HepG2 (cell line): ENCODE measurements at regions not wholly inside any gene's neighbourhood (a gene's known extent, or its start where the extent isn't known, plus 50 kb on each side); places are given as distances from the start of the nearest gene placed in this dataset.

Source experiments
- ARNT2 ChIP-seq: sonication (generic); formaldehyde crosslinking; IDR thresholded peaks from 2 replicates; pipeline ENCODE4 v1.8.0; 2022; ENCODE audit warnings: mild to moderate bottlenecking, low read depth, missing genetic modification reagents, moderate library complexity
- CCAR2 ChIP-seq: fragments of 200-400 bp; formaldehyde crosslinking; optimal IDR thresholded peaks from 2 replicates; pipeline ENCODE3; 2018; ENCODE audit warnings: low read depth, mild to moderate bottlenecking, low read length, moderate library complexity
- FOXK1 ChIP-seq: sonication (generic); formaldehyde crosslinking; IDR thresholded peaks from 2 replicates; pipeline ENCODE4 v1.4.0; 2020; ENCODE audit warnings: low read depth, missing genetic modification reagents, borderline replicate concordance
- FOXP1 ChIP-seq, 2 experiments: fragments of 450-650 bp in 1 of 2; IDR thresholded peaks; 2 replicates each; pipeline ENCODE4 v1.6.1; 2017 to 2018; ENCODE audit warnings: antibody characterized with exemption in 1 of 2
- GATA4 ChIP-seq: sonication (generic); IDR thresholded peaks from 2 replicates; pipeline ENCODE4 v1.6.1; 2016; ENCODE audit warnings: antibody characterized with exemption, low read depth, borderline replicate concordance
- KAT7 ChIP-seq: IDR thresholded peaks from 2 replicates; pipeline ENCODE4 v1.6.1; 2018; ENCODE audit warnings: borderline replicate concordance, missing compliant biosample characterization
- KDM5A ChIP-seq: fragments of 200-600 bp; sonication (generic); IDR thresholded peaks from 2 replicates; pipeline ENCODE4 v1.7.0; 2018; ENCODE audit warnings: antibody characterized with exemption, mild to moderate bottlenecking, low read length, borderline replicate concordance
- NBN ChIP-seq: fragments of 450-650 bp; conservative IDR thresholded peaks from 2 replicates; pipeline ENCODE4 v1.6.1; 2017
- NKX3-1 ChIP-seq: sonication (generic); formaldehyde crosslinking; IDR thresholded peaks from 2 replicates; pipeline ENCODE4 v1.5.0; 2020; ENCODE audit warnings: missing genetic modification reagents
- PLRG1 ChIP-seq: fragments of 450-650 bp; conservative IDR thresholded peaks from 2 replicates; pipeline ENCODE4 v1.6.1; 2016
- SMARCC2 ChIP-seq: fragments of 450-650 bp; IDR thresholded peaks from 2 replicates; pipeline ENCODE4 v1.6.1; 2017; ENCODE audit warnings: antibody characterized with exemption, mild to moderate bottlenecking
- TEAD3 ChIP-seq: optimal IDR thresholded peaks from 2 replicates; pipeline ENCODE3; 2016; ENCODE audit warnings: borderline replicate concordance
- YY1 ChIP-seq: IDR thresholded peaks from 2 replicates; pipeline ENCODE4 v1.6.1; 2011; ENCODE audit warnings: low read length, low read depth, moderate library complexity, mild to moderate bottlenecking; ENCODE audit not compliant: insufficient read depth, insufficient replicate concordance
- ZBTB3 ChIP-seq: sonication (generic); formaldehyde crosslinking; IDR thresholded peaks from 2 replicates; pipeline ENCODE4 v1.4.0; 2020; ENCODE audit warnings: low read depth, mild to moderate bottlenecking, moderate library complexity, missing genetic modification reagents, borderline replicate concordance
- ZIK1 ChIP-seq: sonication (generic); formaldehyde crosslinking; IDR thresholded peaks from 2 replicates; pipeline ENCODE4 v1.5.0; 2020; ENCODE audit warnings: mild to moderate bottlenecking, low read depth, missing genetic modification reagents, borderline replicate concordance
- ZNF335 ChIP-seq: sonication (generic); formaldehyde crosslinking; IDR thresholded peaks from 2 replicates; pipeline ENCODE4 v1.4.0; 2020; ENCODE audit warnings: missing genetic modification reagents
- ZNF446 ChIP-seq: sonication (generic); formaldehyde crosslinking; IDR thresholded peaks from 2 replicates; pipeline ENCODE4 v1.5.0; 2020; ENCODE audit warnings: mild to moderate bottlenecking, missing genetic modification reagents
- ZNF558 ChIP-seq: sonication (generic); formaldehyde crosslinking; IDR thresholded peaks from 2 replicates; pipeline ENCODE4 v1.9.0; 2022; ENCODE audit warnings: mild to moderate bottlenecking, missing genetic modification reagents, borderline replicate concordance
- ZNF7 ChIP-seq: IDR thresholded peaks from 2 replicates; pipeline ENCODE4 v1.6.1; 2016; ENCODE audit warnings: missing biosample characterization, missing genetic modification reagents
- TF ChIP-seq, protein P1 (sequence below): sonication (generic); formaldehyde crosslinking; IDR thresholded peaks from 2 replicates; pipeline ENCODE4 v1.4.0; 2020; ENCODE audit warnings: mild to moderate bottlenecking, missing genetic modification reagents, borderline replicate concordance
- TF ChIP-seq, protein P2 (sequence below): sonication (generic); formaldehyde crosslinking; IDR thresholded peaks from 2 replicates; pipeline ENCODE4 v1.8.0; 2022; ENCODE audit warnings: mild to moderate bottlenecking, missing genetic modification reagents
- TF ChIP-seq, protein P3 (sequence below): sonication (generic); formaldehyde crosslinking; IDR thresholded peaks from 2 replicates; pipeline ENCODE4 v1.4.0; 2020; ENCODE audit warnings: mild to moderate bottlenecking, missing genetic modification reagents
- TF ChIP-seq, protein P4 (sequence below): sonication (generic); formaldehyde crosslinking; IDR thresholded peaks from 2 replicates; pipeline ENCODE4 v1.5.0; 2020; ENCODE audit warnings: missing genetic modification reagents, mild to moderate bottlenecking, borderline replicate concordance
- TF ChIP-seq, protein P5 (sequence below): sonication (generic); formaldehyde crosslinking; IDR thresholded peaks from 2 replicates; pipeline ENCODE4 v1.5.1; 2020; ENCODE audit warnings: mild to moderate bottlenecking, missing genetic modification reagents, borderline replicate concordance

DNA sequence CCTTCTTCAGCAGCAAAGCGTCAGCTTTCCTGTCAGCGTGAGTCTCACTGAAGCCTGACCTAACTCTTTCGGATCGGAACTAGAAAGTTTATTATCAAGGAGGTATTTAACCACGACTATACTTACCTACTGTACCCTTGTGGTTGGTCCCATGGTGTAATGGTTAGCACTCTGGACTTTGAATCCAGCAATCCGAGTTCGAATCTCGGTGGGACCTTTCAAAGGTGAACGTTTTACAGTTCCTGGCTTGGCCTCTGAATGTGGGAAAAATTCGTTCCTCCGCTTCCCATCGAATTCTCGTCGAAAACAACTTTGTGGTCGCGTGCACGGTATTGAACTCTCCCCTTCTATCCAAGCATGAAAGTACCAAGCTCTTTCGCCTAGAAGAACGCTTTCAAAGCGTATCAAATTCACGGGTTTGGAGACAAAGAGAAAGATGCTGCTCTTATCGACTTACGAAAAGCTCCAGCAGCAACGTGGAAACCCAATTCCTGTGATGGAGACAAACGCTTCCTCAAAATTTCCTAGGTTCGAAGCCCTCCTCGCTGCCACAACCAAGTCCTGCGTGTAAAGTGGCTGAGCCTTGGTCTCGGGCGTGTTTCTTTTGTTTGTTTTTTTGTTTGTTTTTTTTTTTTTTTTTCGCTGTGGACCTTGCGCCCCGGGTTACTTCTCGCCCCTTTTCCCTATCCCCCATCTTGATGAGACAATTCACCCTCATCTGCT is 63.7 kb downstream of the GPX5 start (continued):
- TF ChIP-seq, protein P1, sequence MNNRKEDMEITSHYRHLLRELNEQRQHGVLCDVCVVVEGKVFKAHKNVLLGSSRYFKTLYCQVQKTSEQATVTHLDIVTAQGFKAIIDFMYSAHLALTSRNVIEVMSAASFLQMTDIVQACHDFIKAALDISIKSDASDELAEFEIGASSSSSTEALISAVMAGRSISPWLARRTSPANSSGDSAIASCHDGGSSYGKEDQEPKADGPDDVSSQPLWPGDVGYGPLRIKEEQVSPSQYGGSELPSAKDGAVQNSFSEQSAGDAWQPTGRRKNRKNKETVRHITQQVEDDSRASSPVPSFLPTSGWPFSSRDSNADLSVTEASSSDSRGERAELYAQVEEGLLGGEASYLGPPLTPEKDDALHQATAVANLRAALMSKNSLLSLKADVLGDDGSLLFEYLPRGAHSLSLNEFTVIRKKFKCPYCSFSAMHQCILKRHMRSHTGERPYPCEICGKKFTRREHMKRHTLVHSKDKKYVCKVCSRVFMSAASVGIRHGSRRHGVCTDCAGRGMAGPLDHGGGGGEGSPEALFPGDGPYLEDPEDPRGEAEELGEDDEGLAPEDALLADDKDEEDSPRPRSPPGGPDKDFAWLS (CRISPR knock-in tag) = no peak
- TF ChIP-seq GATA4 (no peak), ZNF558 (CRISPR knock-in tag) (no peak), KDM5A (no peak), ZNF7 (CRISPR knock-in tag) (no peak), ZIK1 (CRISPR knock-in tag) (no peak), FOXK1 (CRISPR knock-in tag) (peak; percentile 57; the same call in 1 of the 2 replicates), NBN (no peak), ARNT2 (CRISPR knock-in tag) (peak; percentile 82; the same call in 1 of the 2 replicates), PLRG1 (no peak), TEAD3 (peak; percentile 87), KAT7 (no peak; the same call in 1 of the 2 replicates), SMARCC2 (no peak), YY1 (peak; percentile 12), ZNF446 (CRISPR knock-in tag) (no peak), ZNF335 (CRISPR knock-in tag) (peak; percentile 84; the same call in 1 of the 2 replicates), FOXP1 (IDR thresholded peaks at IDR 0.05) (no peak), FOXP1 (CRISPR knock-in tag; IDR thresholded peaks at IDR 0.05) (peak; percentile 41; the same call in 1 of the 2 replicates), ZBTB3 (no peak), NKX3-1 (CRISPR knock-in tag) (peak; percentile 45; the same call in 1 of the 2 replicates), CCAR2 (peak; percentile 26)
- TF ChIP-seq, protein P2, sequence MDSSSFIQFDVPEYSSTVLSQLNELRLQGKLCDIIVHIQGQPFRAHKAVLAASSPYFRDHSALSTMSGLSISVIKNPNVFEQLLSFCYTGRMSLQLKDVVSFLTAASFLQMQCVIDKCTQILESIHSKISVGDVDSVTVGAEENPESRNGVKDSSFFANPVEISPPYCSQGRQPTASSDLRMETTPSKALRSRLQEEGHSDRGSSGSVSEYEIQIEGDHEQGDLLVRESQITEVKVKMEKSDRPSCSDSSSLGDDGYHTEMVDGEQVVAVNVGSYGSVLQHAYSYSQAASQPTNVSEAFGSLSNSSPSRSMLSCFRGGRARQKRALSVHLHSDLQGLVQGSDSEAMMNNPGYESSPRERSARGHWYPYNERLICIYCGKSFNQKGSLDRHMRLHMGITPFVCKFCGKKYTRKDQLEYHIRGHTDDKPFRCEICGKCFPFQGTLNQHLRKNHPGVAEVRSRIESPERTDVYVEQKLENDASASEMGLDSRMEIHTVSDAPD = no peak
- TF ChIP-seq, protein P3, sequence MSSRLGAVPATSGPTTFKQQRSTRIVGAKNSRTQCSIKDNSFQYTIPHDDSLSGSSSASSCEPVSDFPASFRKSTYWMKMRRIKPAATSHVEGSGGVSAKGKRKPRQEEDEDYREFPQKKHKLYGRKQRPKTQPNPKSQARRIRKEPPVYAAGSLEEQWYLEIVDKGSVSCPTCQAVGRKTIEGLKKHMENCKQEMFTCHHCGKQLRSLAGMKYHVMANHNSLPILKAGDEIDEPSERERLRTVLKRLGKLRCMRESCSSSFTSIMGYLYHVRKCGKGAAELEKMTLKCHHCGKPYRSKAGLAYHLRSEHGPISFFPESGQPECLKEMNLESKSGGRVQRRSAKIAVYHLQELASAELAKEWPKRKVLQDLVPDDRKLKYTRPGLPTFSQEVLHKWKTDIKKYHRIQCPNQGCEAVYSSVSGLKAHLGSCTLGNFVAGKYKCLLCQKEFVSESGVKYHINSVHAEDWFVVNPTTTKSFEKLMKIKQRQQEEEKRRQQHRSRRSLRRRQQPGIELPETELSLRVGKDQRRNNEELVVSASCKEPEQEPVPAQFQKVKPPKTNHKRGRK (CRISPR knock-in tag) = no peak
- TF ChIP-seq, protein P4, sequence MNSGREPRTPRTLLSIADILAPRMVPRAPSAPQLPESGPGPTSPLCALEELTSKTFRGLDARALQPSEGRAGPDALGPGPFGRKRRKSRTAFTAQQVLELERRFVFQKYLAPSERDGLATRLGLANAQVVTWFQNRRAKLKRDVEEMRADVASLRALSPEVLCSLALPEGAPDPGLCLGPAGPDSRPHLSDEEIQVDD (CRISPR knock-in tag) = no peak
- TF ChIP-seq, protein P5, sequence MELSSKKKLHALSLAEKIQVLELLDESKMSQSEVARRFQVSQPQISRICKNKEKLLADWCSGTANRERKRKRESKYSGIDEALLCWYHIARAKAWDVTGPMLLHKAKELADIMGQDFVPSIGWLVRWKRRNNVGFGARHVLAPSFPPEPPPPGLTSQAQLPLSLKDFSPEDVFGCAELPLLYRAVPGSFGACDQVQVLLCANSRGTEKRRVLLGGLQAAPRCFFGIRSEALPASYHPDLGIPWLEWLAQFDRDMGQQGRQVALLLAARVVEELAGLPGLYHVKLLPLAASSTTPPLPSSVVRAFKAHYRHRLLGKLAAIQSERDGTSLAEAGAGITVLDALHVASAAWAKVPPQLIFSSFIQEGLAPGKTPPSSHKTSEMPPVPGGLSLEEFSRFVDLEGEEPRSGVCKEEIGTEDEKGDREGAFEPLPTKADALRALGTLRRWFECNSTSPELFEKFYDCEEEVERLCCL (CRISPR knock-in tag) = no peak
